GM12878 (cell line): ENCODE measurements at regions not wholly inside any gene's neighbourhood (a gene's known extent, or its start where the extent isn't known, plus 50 kb on each side); places are given as distances from the start of the nearest gene placed in this dataset.

ENCODE experiments used
- ATAC-seq: fragments of 200-7000 bp; cut with Tn5 transposase; 3 replicates; pipeline ENCODE4 v1.9.1; 2020; ENCODE audit warnings: mild to moderate bottlenecking, moderate library complexity
- BruUV-seq: library from RNA; stranded (reverse); fragments of 400-500 nt; replicated peaks from 2 replicates; lab custom pipeline; 2021; lab: Mats Ljungman, UMichigan
- CTCF ChIA-PET: fragments of 300-600 bp; sonication (Branson Sonifier 250); formaldehyde crosslinking; extraction: SDS; loops from one replicate; lab custom pipeline; 2021; ENCODE audit warnings: inconsistent platforms; lab: Yijun Ruan, JAX
- POLR2A ChIA-PET: fragments of 350-600 bp; formaldehyde crosslinking; extraction: SDS; loops from one replicate; lab custom pipeline; 2021; ENCODE audit warnings: inconsistent platforms; lab: Charles Lee
- RAD21 ChIA-PET: fragments of 300-600 bp; sonication (Branson Sonifier 250); formaldehyde crosslinking; loops from one replicate; lab custom pipeline; 2023; ENCODE audit warnings: antibody characterized with exemption; ENCODE audit not compliant: unreplicated experiment; lab: Charles Lee
- SMC1A ChIA-PET: fragments of 300-600 bp; sonication (Branson Sonifier 250); formaldehyde crosslinking; loops from one replicate; lab custom pipeline; 2023; ENCODE audit not compliant: unreplicated experiment, uncharacterized antibody; lab: Charles Lee
- DNase-seq: peaks from one replicate; pipeline ENCODE4 v3.0.0-alpha.2; 2011; ENCODE audit warnings: low read depth, low spot score
- FAIRE-seq: peaks from 3 replicates; lab custom pipeline; 2011; peaks lifted over from hg19 to GRCh38; lab: Jason Lieb, UNC
- H2AFZ ChIP-seq: 2 replicates; pipeline ENCODE4 v1.6.0; 2011; ENCODE audit warnings: low read depth, low read length, control low read depth; ENCODE audit not compliant: control insufficient read depth
- H3K27ac ChIP-seq: 2 replicates; pipeline ENCODE4 v1.5.1; 2011; ENCODE audit warnings: control low read depth; ENCODE audit not compliant: control insufficient read depth, insufficient read depth
- H3K27me3 ChIP-seq, 2 experiments: replicated peaks in 1 of 2; 2 replicates each; pipeline versions ENCODE4 v1.6.0 to v1.6.1; 2011; ENCODE audit warnings: low read length in 1 of 2; ENCODE audit not compliant: control insufficient read depth in 2 of 2, insufficient read depth in 2 of 2
- H3K36me3 ChIP-seq, 2 experiments: 2 replicates each; pipeline ENCODE4 v1.5.1; 2011; ENCODE audit warnings: low read length in 1 of 2; ENCODE audit not compliant: control insufficient read depth in 2 of 2, insufficient read depth in 2 of 2
- H3K4me1 ChIP-seq: 2 replicates; pipeline ENCODE4 v1.6.1; 2011; ENCODE audit warnings: mild to moderate bottlenecking, low read length, moderate library complexity, mixed read lengths; ENCODE audit not compliant: control insufficient read depth, insufficient read depth
- H3K4me2 ChIP-seq: 2 replicates; pipeline ENCODE4 v1.6.0; 2011; ENCODE audit warnings: control low read depth; ENCODE audit not compliant: control insufficient read depth, insufficient read depth
- H3K4me3 ChIP-seq: fragments of 200-600 bp; sonication (generic); 2 replicates; pipeline ENCODE4 v1.5.1; 2016
- H3K79me2 ChIP-seq: 2 replicates; pipeline ENCODE4 v1.6.0; 2011; ENCODE audit warnings: low read length; ENCODE audit not compliant: control insufficient read depth, insufficient read depth
- H3K9ac ChIP-seq: 2 replicates; pipeline ENCODE4 v1.8.0; 2011; ENCODE audit warnings: low read length, control low read depth, mixed read lengths; ENCODE audit not compliant: control insufficient read depth, insufficient read depth
- H3K9me3 ChIP-seq: replicated peaks from 3 replicates; pipeline ENCODE4 v1.5.1; 2011; ENCODE audit warnings: mild to moderate bottlenecking, low read length; ENCODE audit not compliant: control insufficient read depth, insufficient read depth
- H4K20me1 ChIP-seq: 2 replicates; pipeline ENCODE4 v1.6.0; 2011; ENCODE audit not compliant: control insufficient read depth, insufficient read depth
- BMI1 ChIP-seq: fragments of 450-650 bp; IDR thresholded peaks from 2 replicates; pipeline ENCODE4 v1.6.1; 2016; ENCODE audit warnings: mild to moderate bottlenecking, moderate library complexity, borderline replicate concordance
- DPF2 ChIP-seq: fragments of 450-650 bp; IDR thresholded peaks from 2 replicates; pipeline ENCODE4 v1.6.1; 2017; ENCODE audit warnings: mild to moderate bottlenecking
- FOXK2 ChIP-seq: fragments of 450-650 bp; IDR thresholded peaks from 2 replicates; pipeline ENCODE4 v1.6.1; 2017; ENCODE audit warnings: mild to moderate bottlenecking, moderate library complexity
- KAT2A ChIP-seq: conservative IDR thresholded peaks from 2 replicates; pipeline ENCODE4 v1.6.1; 2011; ENCODE audit warnings: low read depth, low read length; ENCODE audit not compliant: control insufficient read depth
- MYC ChIP-seq: IDR thresholded peaks from 2 replicates; pipeline ENCODE4 v1.6.1; 2011; ENCODE audit warnings: mild to moderate bottlenecking, low read length, moderate library complexity, inconsistent platforms; ENCODE audit not compliant: insufficient read depth, insufficient replicate concordance, insufficient read length, severe bottlenecking
- PML ChIP-seq: IDR thresholded peaks from 2 replicates; pipeline ENCODE4 v1.6.1; 2012; ENCODE audit warnings: low read length, inconsistent platforms
- SIN3A ChIP-seq: IDR thresholded peaks from 2 replicates; pipeline ENCODE4 v1.6.1; 2012; ENCODE audit warnings: low read depth, low read length, improper control_type of control experiment
- ZBTB11 ChIP-seq: fragments of 450-650 bp; formaldehyde crosslinking; IDR thresholded peaks from 2 replicates; pipeline ENCODE4 v1.5.0; 2022; ENCODE audit warnings: mild to moderate bottlenecking, missing genetic modification characterization
- ZNF24 ChIP-seq: fragments of 450-650 bp; IDR thresholded peaks from 2 replicates; pipeline ENCODE4 v1.6.1; 2017; ENCODE audit warnings: antibody characterized with exemption, mild to moderate bottlenecking
- WGBS: methylation state at CpG from one replicate; pipeline ENCODE4 v1.1.6; 2016; ENCODE audit warnings: low lambda C conversion rate; ENCODE audit not compliant: insufficient replicate concordance, insufficient coverage; ENCODE audit errors: missing lambda C conversion rate; 5-methylcytosine and 5-hydroxymethylcytosine counted together
- in situ Hi-C: fragments of 300-500 bp; cut with MboI; formaldehyde crosslinking; loops from 9 replicates; pipeline ENCODE4 v1.14.3; 2018; ENCODE audit warnings: mixed read lengths
- intact Hi-C: fragments of 100-400 bp; cut with micrococcal nuclease; formaldehyde crosslinking; loops from one replicate; pipeline ENCODE4 v1.14.2; 2022; ENCODE audit not compliant: unreplicated experiment

- RAD21 ChIA-PET: no interaction called here
- Histone ChIP-seq H4K20me1 (no peaks in the 10 kb centered on the region), H3K9me3 (no peaks in the 10 kb centered on the region), H3K4me2 (no peak overlapping the region), H3K4me1 (no peaks in the 10 kb centered on the region), H3K27me3 (no peaks in the 10 kb centered on the region)
- BruUV-seq: no TSS peak
- no peak for ATAC-seq
- TF ChIP-seq PML (no peak), BMI1 (no peak), FOXK2 (no peak), ZBTB11 (no peak), ZNF24 (no peak), KAT2A (no peak), DPF2 (no peak), MYC (no peak), SIN3A (no peak)
- TF ChIP-seq, all 136 proteins: peak for 0
- POLR2A ChIA-PET: interaction anchor here (0.6 kb wide), 1 partner anchor 20 kb away, joined by 3 read pairs; no protein-coding TSS in a partner anchor
- in situ Hi-C loops: no loop called here
- CTCF ChIA-PET: interaction anchor here (0.6 to 0.9 kb wide), 2 partner anchors 9 to 103 kb away, joined by 3 to 4 read pairs; no protein-coding TSS in a partner anchor
- no peak overlapping the region for H3K9ac ChIP-seq
- intact Hi-C loops: no loop called here
- H3K27ac ChIP-seq: no peak overlapping the region
- WGBS: 0% methylated on average over 2 of the region's 2 CpGs
- H3K4me3 ChIP-seq: no peak overlapping the region
- DNase-seq (no peak), FAIRE-seq (no peak)
- H3K36me3 ChIP-seq: no peaks in the 10 kb centered on the region
- SMC1A ChIA-PET: no interaction called here
- H2AFZ ChIP-seq: no peak overlapping the region
- no peaks in the 10 kb centered on the region for H3K79me2 ChIP-seq
These were observed 144.6 kb downstream of the ATP23 start for GRCh38 chr12:58086006-58086405.
